ENCODE measurements at regions not wholly inside any gene's neighbourhood (a gene's known extent, or its start where the extent isn't known, plus 50 kb on each side); places are given as distances from the start of the nearest gene placed in this dataset.
A peak's percentile ranks its signal among the peaks of the same experiment; 100 is the strongest.

DNA sequence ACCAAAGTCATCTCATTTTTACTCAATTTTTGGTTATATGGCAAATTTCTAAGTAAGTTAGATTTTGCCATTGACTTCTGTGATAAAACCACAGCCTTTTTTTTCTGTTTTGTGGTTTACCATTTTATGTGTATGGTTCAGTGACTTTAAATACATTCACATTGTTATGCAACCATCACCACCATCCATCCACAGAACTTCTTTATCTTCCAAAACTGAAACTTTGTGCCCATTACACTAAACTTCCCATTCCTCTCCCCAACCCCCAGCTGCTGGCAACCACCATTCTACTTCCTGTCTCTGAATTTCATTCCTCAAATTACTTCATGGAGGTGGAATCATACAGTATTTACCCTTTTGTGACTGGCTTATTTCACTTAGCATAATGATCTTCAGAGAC, 280.4 kb upstream of the TCERG1L start:
- TF ChIP-seq POLR2A (IDR thresholded peaks at IDR 0.05), result no peak
- TF ChIP-seq, protein P1, sequence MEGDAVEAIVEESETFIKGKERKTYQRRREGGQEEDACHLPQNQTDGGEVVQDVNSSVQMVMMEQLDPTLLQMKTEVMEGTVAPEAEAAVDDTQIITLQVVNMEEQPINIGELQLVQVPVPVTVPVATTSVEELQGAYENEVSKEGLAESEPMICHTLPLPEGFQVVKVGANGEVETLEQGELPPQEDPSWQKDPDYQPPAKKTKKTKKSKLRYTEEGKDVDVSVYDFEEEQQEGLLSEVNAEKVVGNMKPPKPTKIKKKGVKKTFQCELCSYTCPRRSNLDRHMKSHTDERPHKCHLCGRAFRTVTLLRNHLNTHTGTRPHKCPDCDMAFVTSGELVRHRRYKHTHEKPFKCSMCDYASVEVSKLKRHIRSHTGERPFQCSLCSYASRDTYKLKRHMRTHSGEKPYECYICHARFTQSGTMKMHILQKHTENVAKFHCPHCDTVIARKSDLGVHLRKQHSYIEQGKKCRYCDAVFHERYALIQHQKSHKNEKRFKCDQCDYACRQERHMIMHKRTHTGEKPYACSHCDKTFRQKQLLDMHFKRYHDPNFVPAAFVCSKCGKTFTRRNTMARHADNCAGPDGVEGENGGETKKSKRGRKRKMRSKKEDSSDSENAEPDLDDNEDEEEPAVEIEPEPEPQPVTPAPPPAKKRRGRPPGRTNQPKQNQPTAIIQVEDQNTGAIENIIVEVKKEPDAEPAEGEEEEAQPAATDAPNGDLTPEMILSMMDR (IDR thresholded peaks at IDR 0.05), result no peak
- DNase-seq (ENCODE audit: low spot score in 2 of 2), result no peak
- no peak overlapping the region for H3K4me3 ChIP-seq (ENCODE audit: low read depth, poor library complexity, severe bottlenecking)
- intact Hi-C loops (cut with DNase I; ENCODE audit: low total_unique reads), result no loop called here

DNA sequence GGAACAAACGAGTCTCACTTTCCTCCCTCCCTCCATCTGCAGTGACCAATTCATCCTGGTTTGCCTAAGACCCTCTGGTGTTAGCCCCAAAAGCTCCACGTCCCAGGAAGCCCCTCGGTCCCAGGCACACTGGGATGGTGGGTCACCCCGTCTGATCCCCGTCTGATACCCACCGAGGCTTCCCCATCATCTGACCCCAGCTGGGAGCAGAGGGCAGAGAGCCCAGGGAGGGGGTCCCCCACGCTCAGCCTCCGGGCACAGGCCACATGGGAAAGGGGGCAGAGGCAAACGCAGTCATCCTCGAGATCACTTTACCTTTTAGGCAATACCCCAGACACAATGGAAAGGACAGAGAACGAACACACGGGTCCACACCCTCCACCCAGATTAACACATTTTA, 291.6 kb upstream of the PPP2R2D start:
- DNase-seq (ENCODE audit: low spot score in 2 of 2), result peak in 1 of 2 donors; percentile 77
- no peak overlapping the region for H3K4me3 ChIP-seq (ENCODE audit: low read depth, poor library complexity, severe bottlenecking)
- TF ChIP-seq, protein P1 (IDR thresholded peaks at IDR 0.05), result no peak
- no peak for TF ChIP-seq POLR2A (IDR thresholded peaks at IDR 0.05)
- intact Hi-C loops (cut with DNase I; ENCODE audit: low total_unique reads), result no loop called here
- WGBS, 2 donors, result 78 to 85% methylated on average over 12 of the region's 12 CpGs

DNA sequence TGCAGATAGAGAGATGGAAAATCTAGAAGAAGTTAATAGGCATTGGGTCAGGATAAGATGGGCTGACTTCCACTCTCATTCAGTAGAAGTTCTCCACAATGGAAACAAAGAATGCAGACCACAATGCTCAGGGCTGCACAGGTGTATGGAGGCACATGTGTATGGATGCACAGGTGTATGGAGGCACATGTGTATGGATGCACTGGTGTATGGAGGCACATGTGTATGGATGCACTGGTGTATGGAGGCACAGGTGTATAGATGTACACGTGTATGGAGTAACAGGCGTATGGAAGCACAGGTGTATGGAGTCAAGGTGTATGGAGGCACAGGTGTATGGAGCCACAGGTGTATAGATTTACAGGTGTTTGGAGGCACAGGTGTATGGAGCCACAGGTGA, 285.7 kb upstream of the PPP2R2D start:
- no peak overlapping the region for H3K4me3 ChIP-seq (ENCODE audit: low read depth, poor library complexity, severe bottlenecking)
- DNase-seq (ENCODE audit: low spot score in 2 of 2), result no peak
- 82 to 88% methylated on average over 2 of the region's 2 CpGs for WGBS, 2 donors
- intact Hi-C loops (cut with DNase I; ENCODE audit: low total_unique reads), result no loop called here
- TF ChIP-seq, protein P1 (IDR thresholded peaks at IDR 0.05), result no peak
- TF ChIP-seq POLR2A (IDR thresholded peaks at IDR 0.05), result no peak

DNA sequence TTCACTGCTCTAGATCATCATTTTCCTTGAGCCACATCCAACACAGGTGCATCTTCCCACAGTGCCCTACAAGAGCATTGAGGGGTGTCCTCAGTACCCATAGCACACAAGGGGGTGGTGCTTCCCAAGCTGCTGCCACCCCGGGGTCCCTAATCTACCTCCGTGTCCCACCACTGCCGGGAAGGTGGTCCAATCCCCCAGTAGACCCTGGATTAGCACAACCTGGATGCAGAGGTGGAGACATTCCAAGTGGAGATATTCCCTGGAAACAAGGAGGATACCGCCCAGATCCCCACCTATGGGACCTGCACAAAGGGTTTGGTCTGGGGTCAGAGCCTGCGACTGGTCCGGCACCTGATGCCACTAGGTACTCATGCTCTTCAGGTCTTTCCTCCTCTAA, 284.8 kb upstream of the PPP2R2D start:
- TF ChIP-seq POLR2A (IDR thresholded peaks at IDR 0.05), result no peak
- TF ChIP-seq, protein P1 (IDR thresholded peaks at IDR 0.05), result no peak
- H3K4me3 ChIP-seq (ENCODE audit: low read depth, poor library complexity, severe bottlenecking), result no peak overlapping the region
- WGBS, 2 donors, result 96 to 100% methylated on average over 6 of the region's 6 CpGs
- DNase-seq (ENCODE audit: low spot score in 2 of 2), result no peak
- intact Hi-C loops (cut with DNase I; ENCODE audit: low total_unique reads), result no loop called here

DNA sequence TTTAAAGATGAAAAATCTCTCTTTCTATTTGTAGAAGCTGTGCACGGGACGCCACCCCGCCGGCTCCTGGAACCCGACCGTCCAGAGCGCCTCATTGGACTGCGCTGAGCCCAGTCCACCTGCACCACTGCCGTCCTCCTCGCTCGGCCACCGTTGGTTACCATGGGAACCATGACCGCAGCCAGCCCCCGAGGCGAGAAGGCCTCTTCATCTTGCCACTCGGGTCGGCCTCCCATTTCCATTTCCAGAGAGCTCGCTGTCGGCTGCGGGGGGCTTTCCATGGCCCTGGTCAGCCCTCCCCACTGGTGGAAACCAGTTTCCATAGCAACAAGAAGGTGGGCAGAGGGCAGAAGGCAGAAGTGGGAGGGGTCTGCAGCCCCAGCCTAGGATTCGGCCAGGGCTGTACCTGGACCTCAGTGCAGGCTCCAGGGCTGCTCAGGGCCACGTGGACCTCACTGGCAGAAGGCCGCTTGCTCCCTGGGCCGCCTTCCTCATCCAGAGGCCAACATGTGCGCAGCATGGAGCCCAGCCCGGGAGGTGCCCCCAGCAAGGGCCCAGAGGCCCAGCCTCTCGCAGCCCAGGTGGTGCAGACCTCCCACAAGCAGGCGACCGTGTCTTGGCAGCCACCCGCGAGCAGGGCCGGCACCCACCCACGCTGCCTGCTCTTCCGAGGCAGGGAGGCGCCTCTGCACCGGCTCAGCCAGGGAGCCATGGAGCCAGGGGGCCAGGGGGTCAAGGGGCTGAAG, 283.5 kb upstream of the PPP2R2D start:
- intact Hi-C loops (cut with DNase I; ENCODE audit: low total_unique reads), result no loop called here
- DNase-seq (ENCODE audit: low spot score in 2 of 2), result peak in 1 of 2 donors; percentile 81
- TF ChIP-seq, protein P1 (IDR thresholded peaks at IDR 0.05), result no peak
- no peak for TF ChIP-seq POLR2A (IDR thresholded peaks at IDR 0.05)

More for the DNA sequence above, 283.5 kb upstream of the PPP2R2D start:
- H3K4me3 ChIP-seq (ENCODE audit: low read depth, poor library complexity, severe bottlenecking), result no peak overlapping the region
- WGBS, 2 donors, result 50 to 54% methylated on average over 26 to 33 of the region's 36 CpGs
